ENCODE measurements at regions not wholly inside any gene's neighbourhood (a gene's known extent, or its start where the extent isn't known, plus 50 kb on each side); places are given as distances from the start of the nearest gene placed in this dataset.

GRCh38 chr5:168128111-168128510 lies 163.3 kb upstream of the WWC1 start:
- no peak for ATAC-seq
- no peak for TF ChIP-seq ARNTL (CRISPR knock-in tag; IDR thresholded peaks at IDR 0.05; ENCODE audit: borderline replicate concordance, low read depth)
- TF ChIP-seq SNAI2 (CRISPR knock-in tag; IDR thresholded peaks at IDR 0.05): no peak
- no peak for TF ChIP-seq ZNF70 (CRISPR knock-in tag; IDR thresholded peaks at IDR 0.05)
- no peak for TF ChIP-seq ISL1 (CRISPR knock-in tag; IDR thresholded peaks at IDR 0.05)
- TF ChIP-seq RARB (CRISPR knock-in tag; IDR thresholded peaks at IDR 0.05): no peak
- TF ChIP-seq PPARA (CRISPR knock-in tag; IDR thresholded peaks at IDR 0.05; ENCODE audit: borderline replicate concordance): no peak
- no peak for TF ChIP-seq POU6F1 (CRISPR knock-in tag; IDR thresholded peaks at IDR 0.05; ENCODE audit: borderline replicate concordance, low read depth)
- TF ChIP-seq BACH2 (CRISPR knock-in tag; IDR thresholded peaks at IDR 0.05; ENCODE audit: borderline replicate concordance): no peak
- TF ChIP-seq ZC3H10 (CRISPR knock-in tag; IDR thresholded peaks at IDR 0.05): no peak
- TF ChIP-seq OSR1 (CRISPR knock-in tag; IDR thresholded peaks at IDR 0.05): no peak
- TF ChIP-seq TSHZ2 (CRISPR knock-in tag; IDR thresholded peaks at IDR 0.05): no peak
- no peak for TF ChIP-seq ZFP3 (CRISPR knock-in tag; IDR thresholded peaks at IDR 0.05)
- TF ChIP-seq CREB5 (CRISPR knock-in tag; IDR thresholded peaks at IDR 0.05; ENCODE audit: low read depth): no peak
- TF ChIP-seq CSRNP3 (CRISPR knock-in tag; IDR thresholded peaks at IDR 0.05): no peak
- TF ChIP-seq ZNF8 (CRISPR knock-in tag; IDR thresholded peaks at IDR 0.05): no peak
- no peak for TF ChIP-seq TOX (CRISPR knock-in tag; IDR thresholded peaks at IDR 0.05; ENCODE audit: borderline replicate concordance)
- TF ChIP-seq CSDC2 (CRISPR knock-in tag; IDR thresholded peaks at IDR 0.05): no peak

- TF ChIP-seq ESRRG (CRISPR knock-in tag; IDR thresholded peaks at IDR 0.05): no peak
- no peak for TF ChIP-seq SNAI2 (CRISPR knock-in tag; IDR thresholded peaks at IDR 0.05)
- no peak for TF ChIP-seq CREB5 (CRISPR knock-in tag; IDR thresholded peaks at IDR 0.05; ENCODE audit: low read depth)
- no peak for TF ChIP-seq TCF4 (CRISPR knock-in tag; IDR thresholded peaks at IDR 0.05; ENCODE audit: borderline replicate concordance)
- TF ChIP-seq OSR1 (CRISPR knock-in tag; IDR thresholded peaks at IDR 0.05): no peak
- no peak for TF ChIP-seq PPARA (CRISPR knock-in tag; IDR thresholded peaks at IDR 0.05; ENCODE audit: borderline replicate concordance)
- no peak for TF ChIP-seq ZNF70 (CRISPR knock-in tag; IDR thresholded peaks at IDR 0.05)
- TF ChIP-seq PATZ1 (CRISPR knock-in tag; IDR thresholded peaks at IDR 0.05; ENCODE audit: borderline replicate concordance): no peak
- no peak for TF ChIP-seq ZC3H10 (CRISPR knock-in tag; IDR thresholded peaks at IDR 0.05)
- TF ChIP-seq POU6F1 (CRISPR knock-in tag; IDR thresholded peaks at IDR 0.05; ENCODE audit: borderline replicate concordance, low read depth): no peak
- TF ChIP-seq BACH2 (CRISPR knock-in tag; IDR thresholded peaks at IDR 0.05; ENCODE audit: borderline replicate concordance): no peak
- TF ChIP-seq ISL1 (CRISPR knock-in tag; IDR thresholded peaks at IDR 0.05): no peak
- TF ChIP-seq GLIS3 (CRISPR knock-in tag; IDR thresholded peaks at IDR 0.05): no peak
- ATAC-seq: no peak
Observed at GRCh38 chr5:168128557-168128956, 162.9 kb upstream of the WWC1 start.

All from SK-N-SH treated with all-trans-retinoic acid at 6 μM for 48 hours (cell line).